GM18498 (cell line): ENCODE measurements at regions not wholly inside any gene's neighbourhood (a gene's known extent, or its start where the extent isn't known, plus 50 kb on each side); places are given as distances from the start of the nearest gene placed in this dataset.

Source experiments
- ATAC-seq: cut with Tn5 transposase; IDR thresholded peaks from one replicate; pipeline ENCODE4 v1.9.1; 2021; ENCODE audit warnings: mild to moderate bottlenecking, moderate library complexity; ENCODE audit not compliant: unreplicated experiment

GRCh38 chr9:107548298-107549142 lies 59.0 kb upstream of the KLF4 start:
- ATAC-seq = no peak

- ATAC-seq = no peak
These were observed 58.3 kb upstream of the KLF4 start for GRCh38 chr9:107547772-107548297.

DNA sequence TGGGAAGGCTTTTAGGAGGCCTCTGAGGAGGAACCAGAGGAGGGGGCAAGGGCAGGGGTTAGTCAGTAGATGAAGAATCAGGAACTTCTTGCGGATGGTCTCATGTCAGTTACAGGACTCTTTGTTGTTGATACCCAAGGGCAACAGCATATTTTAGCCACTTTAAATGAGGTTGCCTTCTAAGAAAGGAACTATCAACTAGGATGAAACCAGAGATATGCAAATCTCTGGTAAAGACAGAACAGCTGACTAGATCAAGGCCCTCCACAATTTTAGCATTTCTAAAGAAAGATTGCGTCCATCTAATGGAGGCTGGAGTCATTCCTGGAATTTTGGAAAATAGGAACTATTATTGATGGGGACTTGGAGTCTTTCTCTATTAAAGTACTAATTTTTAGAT lies 57.7 kb upstream of the KLF4 start:
- ATAC-seq = no peak

DNA sequence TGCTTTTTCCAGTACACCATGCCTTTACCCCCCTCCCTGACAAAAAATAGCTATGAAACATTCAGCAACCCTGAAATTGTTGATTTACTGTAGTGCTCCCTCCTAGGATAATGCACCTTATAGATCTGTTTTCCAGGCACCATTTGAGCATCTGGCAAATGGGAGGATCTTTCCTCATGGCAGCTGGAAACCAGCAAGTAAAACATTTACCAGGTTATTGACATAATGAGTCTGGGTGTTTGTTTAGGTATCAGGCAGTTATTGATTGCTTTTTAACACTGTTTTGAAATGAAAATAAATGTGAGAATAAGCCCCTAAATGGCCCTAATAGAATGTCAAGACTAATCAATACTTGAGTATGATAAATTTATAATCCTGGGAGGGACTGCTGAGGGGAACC lies 57.3 kb upstream of the KLF4 start:
- ATAC-seq = no peak

- ATAC-seq = no peak
These were observed 55.5 kb upstream of the KLF4 start for GRCh38 chr9:107545036-107545435.

GRCh38 chr9:107542411-107543157 lies 53.0 kb upstream of the KLF4 start:
- no peak for ATAC-seq

GRCh38 chr9:107541523-107541922 lies 52.0 kb upstream of the KLF4 start:
- ATAC-seq = peak; percentile 69

DNA sequence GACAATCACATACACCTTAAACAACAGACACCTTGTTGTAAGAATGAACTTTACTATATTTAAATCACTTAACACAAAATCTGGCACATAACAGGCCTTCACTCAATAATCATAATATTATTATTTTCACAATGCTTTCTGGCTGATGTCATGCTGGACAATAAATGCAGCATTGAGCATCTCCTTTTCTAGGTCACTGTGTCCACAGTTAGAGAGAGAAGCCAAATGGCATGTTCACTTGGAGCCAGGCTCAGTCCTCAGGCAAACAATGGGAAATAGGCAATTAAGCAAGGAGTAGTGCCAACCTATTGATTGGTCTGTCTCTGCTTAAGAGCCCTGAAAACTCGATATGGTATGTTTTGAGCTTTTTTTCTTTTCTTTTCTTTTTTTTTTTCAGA lies 50.6 kb upstream of the KLF4 start:
- ATAC-seq = no peak

- ATAC-seq = no peak
These were observed 50.0 kb upstream of the KLF4 start for GRCh38 chr9:107539427-107540163.
